ENCODE measurements at regions not wholly inside any gene's neighbourhood (a gene's known extent, or its start where the extent isn't known, plus 50 kb on each side); places are given as distances from the start of the nearest gene placed in this dataset.
"Not testable (repeated sequence)": the region's sequence is repeated elsewhere in the genome, so short reads cannot be mapped to it uniquely, and the experiment has no call there.

GRCh38 chr10:78660446-78661106, 408.2 kb upstream of the ZMIZ1 start:
- intact Hi-C loops (cut with DNase I), result no loop called here
- WGBS, 2 donors, result 74 to 75% methylated on average over 7 of the region's 7 CpGs

GRCh38 chr10:78663721-78664120, 405.0 kb upstream of the ZMIZ1 start:
- H3K9me3 ChIP-seq, result no peaks in the 10 kb centered on the region
- intact Hi-C loops (cut with DNase I), result no loop called here
- no peak overlapping the region for H3K27ac ChIP-seq
- WGBS, 2 donors, result 87 to 90% methylated on average over 4 of the region's 4 CpGs
- no peaks in the 10 kb centered on the region for H3K36me3 ChIP-seq
- TF ChIP-seq POLR2A (IDR thresholded peaks at IDR 0.05) (no peak), CTCF (IDR thresholded peaks at IDR 0.05) (no peak)
- no peak for DNase-seq
- H3K4me3 ChIP-seq (replicated peaks in 1 of 3), result no peak overlapping the region
- H3K27me3 ChIP-seq, result no peaks in the 10 kb centered on the region
- no peaks in the 10 kb centered on the region for H3K4me1 ChIP-seq

More at GRCh38 chr10:78660446-78661106, 408.2 kb upstream of the ZMIZ1 start:
- peak in 1 of 2 donors; percentile 17 for DNase-seq
- Histone ChIP-seq H3K9me3 (no peaks in the 10 kb centered on the region), H3K36me3 (no peaks in the 10 kb centered on the region), H3K4me3 (replicated peaks in 1 of 3) (no peak overlapping the region), H3K27ac (no peak overlapping the region), H3K4me1 (peaks cover 10 to 20% of the 10 kb centered on the region in 2 donors), H3K27me3 (no peaks in the 10 kb centered on the region)
- TF ChIP-seq POLR2A (IDR thresholded peaks at IDR 0.05), result no peak
- no peak for TF ChIP-seq CTCF (IDR thresholded peaks at IDR 0.05)

- no peak for DNase-seq
- no peak for TF ChIP-seq POLR2A (IDR thresholded peaks at IDR 0.05)
- TF ChIP-seq CTCF (IDR thresholded peaks at IDR 0.05), result peak in 4 of 6 experiments; percentile 25 to 45 (median 36)
- 58 to 63% methylated on average over 4 of the region's 4 CpGs for WGBS, 2 donors
- no peaks in the 10 kb centered on the region for H3K36me3 ChIP-seq
- H3K27me3 ChIP-seq, result no peaks in the 10 kb centered on the region
- intact Hi-C loops (cut with DNase I), result no loop called here
- no peaks in the 10 kb centered on the region for H3K9me3 ChIP-seq
- no peak overlapping the region for H3K27ac ChIP-seq
- no peaks in the 10 kb centered on the region for H3K4me1 ChIP-seq
- H3K4me3 ChIP-seq (replicated peaks in 1 of 3), result no peak overlapping the region
Observed at GRCh38 chr10:78664929-78665553, 403.7 kb upstream of the ZMIZ1 start.

GRCh38 chr10:78672918-78673317, 395.8 kb upstream of the ZMIZ1 start:
- no peak overlapping the region for H3K4me3 ChIP-seq (replicated peaks in 1 of 3)
- no peaks in the 10 kb centered on the region for H3K4me1 ChIP-seq
- 89 to 92% methylated on average over 4 of the region's 4 CpGs for WGBS, 2 donors
- H3K27me3 ChIP-seq, result no peaks in the 10 kb centered on the region
- no peaks in the 10 kb centered on the region for H3K9me3 ChIP-seq
- intact Hi-C loops (cut with DNase I), result no loop called here
- no peak overlapping the region for H3K27ac ChIP-seq
- no peaks in the 10 kb centered on the region for H3K36me3 ChIP-seq
- no peak for DNase-seq
- no peak for TF ChIP-seq CTCF (IDR thresholded peaks at IDR 0.05)
- no peak for TF ChIP-seq POLR2A (IDR thresholded peaks at IDR 0.05)

- H3K27me3 ChIP-seq; intact Hi-C loops (cut with DNase I); DNase-seq; H3K36me3 ChIP-seq; H3K4me3 ChIP-seq (replicated peaks in 1 of 3); H3K27ac ChIP-seq; H3K9me3 ChIP-seq; H3K4me1 ChIP-seq: not testable (repeated sequence)
- WGBS, 2 donors, result 92% methylated on average over 7 of the region's 7 CpGs
Observed at GRCh38 chr10:78681141-78681540, 387.6 kb upstream of the ZMIZ1 start.

GRCh38 chr10:78681986-78682385, 386.8 kb upstream of the ZMIZ1 start:
- intact Hi-C loops (cut with DNase I); H3K4me1 ChIP-seq; H3K9me3 ChIP-seq; H3K4me3 ChIP-seq (replicated peaks in 1 of 3); H3K36me3 ChIP-seq; DNase-seq; H3K27ac ChIP-seq; H3K27me3 ChIP-seq: not testable (repeated sequence)
- 90 to 93% methylated on average over 9 to 10 of the region's 10 CpGs for WGBS, 2 donors

All from thyroid gland (tissue), 4 donors.